Loucy (cell line): ENCODE measurements at regions not wholly inside any gene's neighbourhood (a gene's known extent, or its start where the extent isn't known, plus 50 kb on each side); places are given as distances from the start of the nearest gene placed in this dataset.

ENCODE experiments used
- H2AFZ ChIP-seq: fragments of 200-600 bp; sonication (generic); 2 replicates; pipeline ENCODE4 v1.6.0; 2016; ENCODE audit warnings: antibody characterized with exemption, mild to moderate bottlenecking, low read length, moderate library complexity
- H3F3A ChIP-seq: fragments of 200-600 bp; 2 replicates; pipeline ENCODE4 v1.6.0; 2016; ENCODE audit warnings: antibody characterized with exemption, low read depth, mild to moderate bottlenecking
- H3K27me3 ChIP-seq: fragments of 200-600 bp; sonication (generic); 2 replicates; pipeline ENCODE4 v1.6.1; 2014; ENCODE audit warnings: low read length, mild to moderate bottlenecking; ENCODE audit not compliant: insufficient read depth, poor library complexity, severe bottlenecking
- H3K36me3 ChIP-seq: fragments of 200-600 bp; sonication (generic); 2 replicates; pipeline ENCODE4 v1.6.1; 2016; ENCODE audit warnings: low read length; ENCODE audit not compliant: insufficient read depth
- H3K4me1 ChIP-seq: fragments of 200-600 bp; sonication (generic); 2 replicates; pipeline ENCODE4 v1.5.1; 2014; ENCODE audit warnings: low read length, mild to moderate bottlenecking; ENCODE audit not compliant: insufficient read depth, poor library complexity, severe bottlenecking
- H3K4me2 ChIP-seq: fragments of 200-600 bp; sonication (generic); 2 replicates; pipeline ENCODE4 v1.6.0; 2014; ENCODE audit warnings: antibody characterized with exemption, low read length, low read depth, mild to moderate bottlenecking; ENCODE audit not compliant: poor library complexity, severe bottlenecking
- H3K4me3 ChIP-seq: fragments of 200-600 bp; sonication (generic); 2 replicates; pipeline ENCODE4 v1.5.1; 2014; ENCODE audit warnings: low read length, mild to moderate bottlenecking, mixed read lengths; ENCODE audit not compliant: poor library complexity, severe bottlenecking
- H3K79me2 ChIP-seq: fragments of 200-600 bp; sonication (generic); 2 replicates; pipeline ENCODE4 v1.6.1; 2014; ENCODE audit warnings: low read length; ENCODE audit not compliant: insufficient read depth
- H3K9ac ChIP-seq: fragments of 200-600 bp; sonication (generic); 2 replicates; pipeline ENCODE4 v1.6.0; 2014; ENCODE audit warnings: mild to moderate bottlenecking, low read depth, low read length, moderate library complexity; ENCODE audit not compliant: poor library complexity, severe bottlenecking
- H3K9me2 ChIP-seq: fragments of 200-600 bp; sonication (generic); replicated peaks from 2 replicates; pipeline ENCODE4 v1.6.1; 2016; ENCODE audit warnings: low read depth, low read length, mixed read lengths
- H3K9me3 ChIP-seq: fragments of 200-600 bp; sonication (generic); 2 replicates; pipeline ENCODE4 v1.6.1; 2014; ENCODE audit warnings: mild to moderate bottlenecking, antibody characterized with exemption, low read length, low read depth; ENCODE audit not compliant: insufficient read depth
- H4K20me1 ChIP-seq: fragments of 200-600 bp; sonication (generic); 2 replicates; pipeline ENCODE4 v1.6.0; 2014; ENCODE audit warnings: antibody characterized with exemption, low read length, mild to moderate bottlenecking; ENCODE audit not compliant: insufficient read depth, poor library complexity, severe bottlenecking
- EZH2phosphoT487 ChIP-seq: fragments of 200-600 bp; IDR thresholded peaks from 2 replicates; pipeline ENCODE4 v1.6.1; 2018; ENCODE audit warnings: antibody characterized with exemption, mild to moderate bottlenecking, moderate library complexity, borderline replicate concordance
- TF ChIP-seq, protein P1 (sequence below): fragments of 200-600 bp; sonication (generic); conservative IDR thresholded peaks from 2 replicates; pipeline ENCODE4 v1.5.1; 2014; ENCODE audit warnings: mild to moderate bottlenecking, antibody characterized with exemption, low read length

DNA sequence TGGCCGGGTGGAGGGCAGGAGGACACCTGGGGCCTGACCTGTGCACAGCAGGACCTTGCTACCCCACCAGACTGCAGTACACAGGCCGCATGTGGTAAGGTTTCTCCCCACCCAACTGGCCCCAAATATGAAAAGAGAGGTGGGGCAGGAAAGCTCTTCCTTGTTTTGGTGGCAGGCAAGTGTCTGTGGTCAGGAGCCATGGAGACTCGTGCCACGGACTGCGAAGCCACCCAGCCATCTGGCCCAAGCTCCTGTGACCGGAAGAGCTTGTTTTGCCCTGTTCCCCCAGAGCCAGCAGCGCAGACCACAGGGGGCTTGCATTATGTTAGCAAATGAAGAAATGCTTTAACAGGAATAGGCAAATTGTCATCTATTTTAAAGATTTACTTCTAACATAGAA lies 54.9 kb downstream of the OLIG1 start:
- H3K27me3 ChIP-seq = no peaks in the 10 kb centered on the region
- no peak for TF ChIP-seq EZH2phosphoT487
- TF ChIP-seq, protein P1, sequence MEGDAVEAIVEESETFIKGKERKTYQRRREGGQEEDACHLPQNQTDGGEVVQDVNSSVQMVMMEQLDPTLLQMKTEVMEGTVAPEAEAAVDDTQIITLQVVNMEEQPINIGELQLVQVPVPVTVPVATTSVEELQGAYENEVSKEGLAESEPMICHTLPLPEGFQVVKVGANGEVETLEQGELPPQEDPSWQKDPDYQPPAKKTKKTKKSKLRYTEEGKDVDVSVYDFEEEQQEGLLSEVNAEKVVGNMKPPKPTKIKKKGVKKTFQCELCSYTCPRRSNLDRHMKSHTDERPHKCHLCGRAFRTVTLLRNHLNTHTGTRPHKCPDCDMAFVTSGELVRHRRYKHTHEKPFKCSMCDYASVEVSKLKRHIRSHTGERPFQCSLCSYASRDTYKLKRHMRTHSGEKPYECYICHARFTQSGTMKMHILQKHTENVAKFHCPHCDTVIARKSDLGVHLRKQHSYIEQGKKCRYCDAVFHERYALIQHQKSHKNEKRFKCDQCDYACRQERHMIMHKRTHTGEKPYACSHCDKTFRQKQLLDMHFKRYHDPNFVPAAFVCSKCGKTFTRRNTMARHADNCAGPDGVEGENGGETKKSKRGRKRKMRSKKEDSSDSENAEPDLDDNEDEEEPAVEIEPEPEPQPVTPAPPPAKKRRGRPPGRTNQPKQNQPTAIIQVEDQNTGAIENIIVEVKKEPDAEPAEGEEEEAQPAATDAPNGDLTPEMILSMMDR = no peak
- H3K9me3 ChIP-seq = no peaks in the 10 kb centered on the region
- H3K4me1 ChIP-seq = peaks cover 27% of the 10 kb centered on the region
- H3K79me2 ChIP-seq = no peaks in the 10 kb centered on the region
- no peaks in the 10 kb centered on the region for H3F3A ChIP-seq
- H3K4me3 ChIP-seq = no peak overlapping the region
- H4K20me1 ChIP-seq = no peaks in the 10 kb centered on the region
- H2AFZ ChIP-seq = peak overlapping the region; percentile 25; the same call in 1 of the 2 replicates
- H3K4me2 ChIP-seq = no peak overlapping the region
- no peak overlapping the region for H3K9ac ChIP-seq
- H3K9me2 ChIP-seq = no peaks in the 10 kb centered on the region
- H3K36me3 ChIP-seq = no peaks in the 10 kb centered on the region

- Histone ChIP-seq H3K9me2 (no peaks in the 10 kb centered on the region), H3K27me3 (no peaks in the 10 kb centered on the region), H3K4me1 (peaks cover 27% of the 10 kb centered on the region), H3K9ac (no peak overlapping the region), H3K4me2 (no peak overlapping the region), H3K79me2 (no peaks in the 10 kb centered on the region), H2AFZ (no peak overlapping the region), H3K9me3 (no peaks in the 10 kb centered on the region), H3K4me3 (no peak overlapping the region), H3K36me3 (no peaks in the 10 kb centered on the region), H4K20me1 (no peaks in the 10 kb centered on the region), H3F3A (no peaks in the 10 kb centered on the region)
- TF ChIP-seq, protein P1 = no peak
- TF ChIP-seq EZH2phosphoT487 = no peak
Observed at GRCh38 chr21:33125680-33126375, 55.9 kb downstream of the OLIG1 start.

DNA sequence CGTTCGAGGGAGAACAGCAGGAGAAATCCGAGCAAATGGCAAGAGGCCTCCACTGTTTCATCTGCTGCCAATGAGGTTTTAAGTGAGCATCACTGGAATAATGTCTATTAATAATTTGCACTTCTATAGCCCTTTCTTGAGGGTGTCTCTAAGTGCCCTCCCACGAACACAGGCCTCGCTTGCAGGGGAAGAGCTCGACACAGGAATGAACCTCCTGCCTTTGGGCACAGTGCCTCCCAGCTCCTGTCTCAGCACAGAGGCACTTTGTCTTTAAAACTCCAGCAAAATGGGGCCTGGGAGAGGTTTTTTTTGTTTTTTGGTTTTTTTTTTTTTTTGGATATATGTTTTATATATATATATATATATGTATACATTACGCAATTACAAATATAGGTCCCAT lies 56.6 kb downstream of the OLIG1 start:
- Histone ChIP-seq H3K79me2 (no peaks in the 10 kb centered on the region), H2AFZ (no peak overlapping the region), H3K4me2 (no peak overlapping the region), H3K9ac (no peak overlapping the region), H3K4me1 (peaks cover 27% of the 10 kb centered on the region), H3K4me3 (no peak overlapping the region), H3K27me3 (no peaks in the 10 kb centered on the region), H3F3A (no peaks in the 10 kb centered on the region), H3K36me3 (no peaks in the 10 kb centered on the region), H4K20me1 (no peaks in the 10 kb centered on the region), H3K9me3 (no peaks in the 10 kb centered on the region), H3K9me2 (no peaks in the 10 kb centered on the region)
- TF ChIP-seq, protein P1 = no peak
- TF ChIP-seq EZH2phosphoT487 = no peak
